ENCODE measurements at regions not wholly inside any gene's neighbourhood (a gene's known extent, or its start where the extent isn't known, plus 50 kb on each side); places are given as distances from the start of the nearest gene placed in this dataset.
"Not testable (repeated sequence)": the region's sequence is repeated elsewhere in the genome, so short reads cannot be mapped to it uniquely, and the experiment has no call there.

GRCh38 chr11:27227736-27228135 lies 135.3 kb downstream of the CCDC34 start:
- Histone ChIP-seq H3K27me3 (ENCODE audit: control insufficient read depth in 4 of 4, insufficient read depth in 4 of 4, low read length in 3 of 4) (no peaks in the 10 kb centered on the region), H3K4me1 (ENCODE audit: control insufficient read depth in 4 of 4, insufficient read depth in 4 of 4, low read length in 3 of 4) (no peaks in the 10 kb centered on the region), H3K9ac (ENCODE audit: low read depth in 1 of 2, low read length in 2 of 2) (no peak overlapping the region), H3K4me3 (ENCODE audit: low read depth in 1 of 3, low read length in 3 of 3) (no peak overlapping the region), H3K9me3 (ENCODE audit: control insufficient read depth in 4 of 4, low read length in 3 of 4) (no peaks in the 10 kb centered on the region), H3K27ac (ENCODE audit: low read depth in 1 of 2, low read length in 2 of 2) (no peak overlapping the region), H3K36me3 (ENCODE audit: control insufficient read depth in 4 of 4, insufficient read depth in 3 of 4, low read depth in 1 of 4, low read length in 3 of 4) (no peaks in the 10 kb centered on the region)
- no peak for DNase-seq (ENCODE audit: low spot score)
- TF ChIP-seq RXRA (IDR thresholded peaks at IDR 0.05) (no peak), GABPA (IDR thresholded peaks at IDR 0.05 in 1 of 2, conservative IDR thresholded peaks at IDR 0.05 in 1 of 2) (no peak), FOXA1 (IDR thresholded peaks at IDR 0.05) (no peak), CTCF (IDR thresholded peaks at IDR 0.05; ENCODE audit: low read depth, low read length, missing input control) (no peak), MAX (IDR thresholded peaks at IDR 0.05) (no peak), HNF4G (IDR thresholded peaks at IDR 0.05) (no peak), TAF1 (conservative IDR thresholded peaks at IDR 0.05) (no peak), YY1 (IDR thresholded peaks at IDR 0.05) (no peak), RAD21 (IDR thresholded peaks at IDR 0.05) (no peak), JUND (IDR thresholded peaks at IDR 0.05) (no peak)
- TF ChIP-seq, protein P1, sequence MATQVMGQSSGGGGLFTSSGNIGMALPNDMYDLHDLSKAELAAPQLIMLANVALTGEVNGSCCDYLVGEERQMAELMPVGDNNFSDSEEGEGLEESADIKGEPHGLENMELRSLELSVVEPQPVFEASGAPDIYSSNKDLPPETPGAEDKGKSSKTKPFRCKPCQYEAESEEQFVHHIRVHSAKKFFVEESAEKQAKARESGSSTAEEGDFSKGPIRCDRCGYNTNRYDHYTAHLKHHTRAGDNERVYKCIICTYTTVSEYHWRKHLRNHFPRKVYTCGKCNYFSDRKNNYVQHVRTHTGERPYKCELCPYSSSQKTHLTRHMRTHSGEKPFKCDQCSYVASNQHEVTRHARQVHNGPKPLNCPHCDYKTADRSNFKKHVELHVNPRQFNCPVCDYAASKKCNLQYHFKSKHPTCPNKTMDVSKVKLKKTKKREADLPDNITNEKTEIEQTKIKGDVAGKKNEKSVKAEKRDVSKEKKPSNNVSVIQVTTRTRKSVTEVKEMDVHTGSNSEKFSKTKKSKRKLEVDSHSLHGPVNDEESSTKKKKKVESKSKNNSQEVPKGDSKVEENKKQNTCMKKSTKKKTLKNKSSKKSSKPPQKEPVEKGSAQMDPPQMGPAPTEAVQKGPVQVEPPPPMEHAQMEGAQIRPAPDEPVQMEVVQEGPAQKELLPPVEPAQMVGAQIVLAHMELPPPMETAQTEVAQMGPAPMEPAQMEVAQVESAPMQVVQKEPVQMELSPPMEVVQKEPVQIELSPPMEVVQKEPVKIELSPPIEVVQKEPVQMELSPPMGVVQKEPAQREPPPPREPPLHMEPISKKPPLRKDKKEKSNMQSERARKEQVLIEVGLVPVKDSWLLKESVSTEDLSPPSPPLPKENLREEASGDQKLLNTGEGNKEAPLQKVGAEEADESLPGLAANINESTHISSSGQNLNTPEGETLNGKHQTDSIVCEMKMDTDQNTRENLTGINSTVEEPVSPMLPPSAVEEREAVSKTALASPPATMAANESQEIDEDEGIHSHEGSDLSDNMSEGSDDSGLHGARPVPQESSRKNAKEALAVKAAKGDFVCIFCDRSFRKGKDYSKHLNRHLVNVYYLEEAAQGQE (IDR thresholded peaks at IDR 0.05) = no peak
- WGBS = 69% methylated on average over 5 of the region's 5 CpGs

DNA sequence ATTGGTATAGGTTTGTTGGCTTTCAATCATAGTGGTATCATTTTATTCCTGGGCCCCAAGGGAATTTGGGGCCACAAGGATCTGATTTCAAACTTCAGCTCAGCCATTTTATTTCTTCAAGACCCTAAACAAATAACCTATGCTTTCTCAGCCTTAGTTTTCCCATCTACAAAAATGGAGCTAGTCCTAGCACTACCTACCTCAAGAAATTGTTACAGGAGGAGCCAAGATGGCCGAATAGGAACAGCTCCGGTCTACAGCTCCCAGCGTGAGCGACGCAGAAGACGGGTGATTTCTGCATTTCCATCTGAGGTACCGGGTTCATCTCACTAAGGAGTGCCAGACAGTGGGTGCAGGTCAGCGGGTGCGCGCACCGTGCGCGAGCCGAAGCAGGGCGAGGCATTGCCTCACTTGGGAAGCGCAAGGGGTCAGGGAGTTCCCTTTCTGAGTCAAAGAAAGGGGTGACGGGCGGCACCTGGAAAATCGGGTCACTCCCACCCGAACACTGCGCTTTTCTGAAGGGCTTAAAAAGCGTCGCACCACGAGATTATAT lies 143.5 kb downstream of the CCDC34 start:
- not testable (repeated sequence) for H3K4me3 ChIP-seq (ENCODE audit: low read depth in 1 of 3, low read length in 3 of 3); H3K36me3 ChIP-seq (ENCODE audit: control insufficient read depth in 4 of 4, insufficient read depth in 3 of 4, low read depth in 1 of 4, low read length in 3 of 4); H3K9me3 ChIP-seq (ENCODE audit: control insufficient read depth in 4 of 4, low read length in 3 of 4); DNase-seq (ENCODE audit: low spot score); H3K4me1 ChIP-seq (ENCODE audit: control insufficient read depth in 4 of 4, insufficient read depth in 4 of 4, low read length in 3 of 4); H3K27me3 ChIP-seq (ENCODE audit: control insufficient read depth in 4 of 4, insufficient read depth in 4 of 4, low read length in 3 of 4); H3K9ac ChIP-seq (ENCODE audit: low read depth in 1 of 2, low read length in 2 of 2); H3K27ac ChIP-seq (ENCODE audit: low read depth in 1 of 2, low read length in 2 of 2)
- 90% methylated on average over 21 of the region's 24 CpGs for WGBS

DNA sequence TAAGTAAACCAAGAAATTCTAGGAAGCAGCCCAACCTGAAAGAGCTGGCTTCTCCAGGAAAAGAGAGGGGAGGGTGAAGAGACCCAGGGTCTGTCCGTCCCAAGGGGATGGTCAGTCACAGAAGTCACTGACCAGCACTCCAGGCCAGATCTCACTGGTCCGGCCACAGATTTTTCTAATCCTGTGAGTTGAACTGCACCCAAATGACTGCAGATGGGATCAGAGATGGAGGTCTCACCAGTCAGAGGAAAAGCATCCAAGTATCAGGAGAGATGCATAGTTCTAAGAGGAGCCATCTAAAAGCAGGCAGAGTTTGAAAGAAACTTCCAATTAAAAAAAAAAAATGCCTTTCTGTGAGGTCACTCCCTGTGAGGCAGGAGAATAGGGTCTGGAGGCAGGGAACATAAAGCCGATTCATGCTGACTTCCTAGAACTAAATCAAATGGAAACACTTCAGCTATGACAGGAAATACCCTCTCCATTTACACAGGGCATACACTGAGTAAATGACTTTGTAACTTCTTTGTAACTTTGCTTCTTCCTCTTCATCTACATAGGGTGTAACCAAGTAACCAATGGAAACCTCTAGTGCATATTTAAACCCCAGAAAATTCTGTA lies 144.5 kb downstream of the CCDC34 start:
- H3K9me3 ChIP-seq (ENCODE audit: control insufficient read depth in 4 of 4, low read length in 3 of 4) = no peaks in the 10 kb centered on the region
- no peak overlapping the region for H3K27ac ChIP-seq (ENCODE audit: low read depth in 1 of 2, low read length in 2 of 2)
- H3K27me3 ChIP-seq (ENCODE audit: control insufficient read depth in 4 of 4, insufficient read depth in 4 of 4, low read length in 3 of 4) = no peaks in the 10 kb centered on the region
- H3K4me1 ChIP-seq (ENCODE audit: control insufficient read depth in 4 of 4, insufficient read depth in 4 of 4, low read length in 3 of 4) = peaks cover 0 to 3% (median 0%) of the 10 kb centered on the region in 4 donors
- no peak overlapping the region for H3K4me3 ChIP-seq (ENCODE audit: low read depth in 1 of 3, low read length in 3 of 3)
- WGBS = 72% methylated on average over 3 of the region's 3 CpGs
- H3K36me3 ChIP-seq (ENCODE audit: control insufficient read depth in 4 of 4, insufficient read depth in 3 of 4, low read depth in 1 of 4, low read length in 3 of 4) = no peaks in the 10 kb centered on the region
- DNase-seq (ENCODE audit: low spot score) = no peak
- no peak overlapping the region for H3K9ac ChIP-seq (ENCODE audit: low read depth in 1 of 2, low read length in 2 of 2)
- TF ChIP-seq TAF1 (conservative IDR thresholded peaks at IDR 0.05) (no peak), HNF4G (IDR thresholded peaks at IDR 0.05) (no peak), YY1 (IDR thresholded peaks at IDR 0.05) (no peak), HNF4A (conservative IDR thresholded peaks at IDR 0.05) (no peak), FOXA1 (IDR thresholded peaks at IDR 0.05) (no peak), RAD21 (IDR thresholded peaks at IDR 0.05) (no peak), EGR1 (IDR thresholded peaks at IDR 0.05; ENCODE audit: low read depth in 2 of 2) (no peak), NR2F2 (IDR thresholded peaks at IDR 0.05) (no peak), RXRA (IDR thresholded peaks at IDR 0.05) (no peak), GABPA (IDR thresholded peaks at IDR 0.05 in 1 of 2, conservative IDR thresholded peaks at IDR 0.05 in 1 of 2) (no peak)
- TF ChIP-seq, protein P2, sequence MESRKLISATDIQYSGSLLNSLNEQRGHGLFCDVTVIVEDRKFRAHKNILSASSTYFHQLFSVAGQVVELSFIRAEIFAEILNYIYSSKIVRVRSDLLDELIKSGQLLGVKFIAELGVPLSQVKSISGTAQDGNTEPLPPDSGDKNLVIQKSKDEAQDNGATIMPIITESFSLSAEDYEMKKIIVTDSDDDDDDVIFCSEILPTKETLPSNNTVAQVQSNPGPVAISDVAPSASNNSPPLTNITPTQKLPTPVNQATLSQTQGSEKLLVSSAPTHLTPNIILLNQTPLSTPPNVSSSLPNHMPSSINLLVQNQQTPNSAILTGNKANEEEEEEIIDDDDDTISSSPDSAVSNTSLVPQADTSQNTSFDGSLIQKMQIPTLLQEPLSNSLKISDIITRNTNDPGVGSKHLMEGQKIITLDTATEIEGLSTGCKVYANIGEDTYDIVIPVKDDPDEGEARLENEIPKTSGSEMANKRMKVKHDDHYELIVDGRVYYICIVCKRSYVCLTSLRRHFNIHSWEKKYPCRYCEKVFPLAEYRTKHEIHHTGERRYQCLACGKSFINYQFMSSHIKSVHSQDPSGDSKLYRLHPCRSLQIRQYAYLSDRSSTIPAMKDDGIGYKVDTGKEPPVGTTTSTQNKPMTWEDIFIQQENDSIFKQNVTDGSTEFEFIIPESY (IDR thresholded peaks at IDR 0.05) = no peak
- TF ChIP-seq, protein P3, sequence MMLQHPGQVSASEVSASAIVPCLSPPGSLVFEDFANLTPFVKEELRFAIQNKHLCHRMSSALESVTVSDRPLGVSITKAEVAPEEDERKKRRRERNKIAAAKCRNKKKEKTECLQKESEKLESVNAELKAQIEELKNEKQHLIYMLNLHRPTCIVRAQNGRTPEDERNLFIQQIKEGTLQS (IDR thresholded peaks at IDR 0.05) = no peak
